Stimulated activated effector memory CD8-positive, alpha-beta T cell treated with anti-CD3 and anti-CD28 coated beads, Interleukin-12 subunit alpha, Interleukin-12 subunit beta, amount 100 ng/mL, for 72 hours (primary cell): ENCODE measurements at regions not wholly inside any gene's neighbourhood (a gene's known extent, or its start where the extent isn't known, plus 50 kb on each side); places are given as distances from the start of the nearest gene placed in this dataset.
"Not testable (repeated sequence)": the region's sequence is repeated elsewhere in the genome, so short reads cannot be mapped to it uniquely, and the experiment has no call there.

Experiments used
- ATAC-seq: fragments of 150-1000 bp; cut with Tn5 transposase; 2 replicates; pipeline ENCODE4 v1.10.0; 2021
- DNase-seq, 2 donors: peaks; one replicate each; pipeline ENCODE4 v3.0.0; 2021 to 2022; ENCODE audit warnings: low spot score in 2 of 2
- H3K27ac Mint-ChIP-seq: one replicate; pipeline ENCODE4 v1.8.0; 2022; ENCODE audit warnings: mild to moderate bottlenecking, mixed read lengths
- H3K36me3 Mint-ChIP-seq: one replicate; pipeline ENCODE4 v1.8.0; 2022; ENCODE audit warnings: mild to moderate bottlenecking, mixed read lengths
- H3K4me1 Mint-ChIP-seq: one replicate; pipeline ENCODE4 v1.8.0; 2022; ENCODE audit warnings: mixed read lengths
- H3K4me3 Mint-ChIP-seq: one replicate; pipeline ENCODE4 v1.8.0; 2022; ENCODE audit warnings: mild to moderate bottlenecking, mixed read lengths
- H3K9me3 Mint-ChIP-seq: one replicate; pipeline ENCODE4 v1.8.0; 2022; ENCODE audit warnings: mixed read lengths

DNA sequence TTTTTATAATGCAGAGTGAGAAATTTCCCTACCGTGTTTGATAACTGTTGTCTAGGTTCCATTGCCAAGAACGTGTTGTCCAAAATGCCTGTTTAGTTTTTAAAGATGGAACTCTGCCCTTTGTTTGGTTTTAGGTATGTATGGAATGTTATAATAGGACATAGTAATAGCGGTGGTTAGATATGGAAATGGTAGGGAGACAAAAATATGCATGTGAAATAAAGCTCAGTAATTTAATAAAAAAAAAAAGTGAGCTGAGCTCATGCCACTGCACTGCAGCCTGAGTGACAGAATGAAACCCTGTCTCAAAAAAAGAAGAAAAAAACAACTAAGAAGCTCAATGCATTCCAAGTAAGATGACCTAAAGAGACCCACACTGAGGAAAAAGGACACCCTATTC is 72.9 kb downstream of the ZNF783 start:
- Mint-ChIP-seq H3K36me3 (no peaks in the 10 kb centered on the region), H3K9me3 (peaks cover 3% of the 10 kb centered on the region), H3K4me1 (no peaks in the 10 kb centered on the region), H3K4me3 (no peak overlapping the region), H3K27ac (no peak overlapping the region)
- DNase-seq = no peak
- no peak for ATAC-seq

DNA sequence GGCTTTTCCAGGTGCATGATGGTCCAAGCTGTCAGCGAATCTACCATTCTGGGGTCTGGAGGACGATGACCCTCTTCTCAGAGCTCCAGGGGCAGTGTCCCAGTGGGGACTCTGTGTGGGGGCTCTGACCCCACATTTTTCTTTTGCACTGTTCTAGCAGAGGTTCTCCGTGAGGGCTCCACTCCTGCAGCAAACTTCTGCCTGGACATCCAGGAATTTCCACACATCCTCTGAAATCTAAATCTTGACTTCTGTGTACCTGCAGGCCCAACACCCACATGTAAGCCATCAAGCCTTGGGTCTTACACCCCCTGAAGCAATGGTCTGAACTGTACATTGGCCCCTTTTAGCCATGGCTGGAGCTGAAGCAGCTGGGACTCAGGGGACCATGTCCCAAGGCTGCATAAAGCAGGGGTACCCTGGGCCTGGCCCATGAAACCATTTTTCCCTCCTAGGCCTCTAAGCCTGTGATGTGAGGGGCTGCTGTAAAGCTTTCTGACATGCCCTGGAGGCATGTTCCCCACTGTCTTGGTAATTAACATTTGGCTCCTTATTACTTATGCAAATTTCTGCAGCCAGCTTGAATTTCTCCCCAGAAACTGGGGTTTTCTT is 86.9 kb downstream of the ZNF783 start:
- peaks cover 9% of the 10 kb centered on the region for H3K9me3 Mint-ChIP-seq
- DNase-seq = no peak
- no peaks in the 10 kb centered on the region for H3K36me3 Mint-ChIP-seq
- H3K4me3 Mint-ChIP-seq = no peak overlapping the region
- no peaks in the 10 kb centered on the region for H3K4me1 Mint-ChIP-seq
- no peak overlapping the region for H3K27ac Mint-ChIP-seq
- no peak for ATAC-seq

DNA sequence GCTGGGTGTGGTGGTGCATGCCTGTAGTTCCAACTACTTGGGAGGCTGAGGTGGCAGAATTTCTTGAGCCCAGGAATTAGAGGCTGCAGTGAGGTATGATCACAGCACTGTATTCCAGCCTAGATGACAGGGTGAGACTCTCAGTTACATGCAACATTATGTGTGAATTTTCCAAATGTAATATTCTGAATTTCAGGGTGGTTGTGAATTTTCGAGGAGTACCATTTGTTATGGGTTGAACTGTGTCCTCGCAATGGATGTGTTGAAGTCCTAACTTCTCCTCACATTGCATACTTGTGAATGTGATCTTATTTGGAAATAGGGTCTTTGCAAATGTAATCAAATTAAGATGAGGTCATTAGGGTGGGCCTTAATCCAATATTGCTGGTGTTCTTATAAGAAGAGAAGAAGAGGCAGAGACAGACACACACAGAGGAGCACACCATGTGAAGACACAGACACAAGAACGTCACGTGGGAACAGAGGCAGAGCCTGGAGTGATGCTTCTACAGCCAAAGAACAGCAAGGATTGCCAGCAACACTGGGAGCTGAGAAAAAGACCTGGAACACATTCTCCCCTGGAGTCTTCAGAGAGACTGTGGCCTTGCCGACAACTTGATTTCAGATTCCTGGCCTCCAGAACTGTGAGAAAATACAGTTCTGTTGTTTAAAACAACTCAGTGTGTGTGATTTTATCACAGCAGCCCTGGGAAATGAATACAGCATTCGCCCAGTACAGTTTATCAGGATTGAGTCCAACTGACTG is 91.9 kb downstream of the ZNF783 start:
- Mint-ChIP-seq H3K9me3 (peaks cover 3% of the 10 kb centered on the region), H3K27ac (no peak overlapping the region), H3K4me1 (no peaks in the 10 kb centered on the region), H3K4me3 (no peak overlapping the region), H3K36me3 (no peaks in the 10 kb centered on the region)
- DNase-seq (no peak), ATAC-seq (no peak)

DNA sequence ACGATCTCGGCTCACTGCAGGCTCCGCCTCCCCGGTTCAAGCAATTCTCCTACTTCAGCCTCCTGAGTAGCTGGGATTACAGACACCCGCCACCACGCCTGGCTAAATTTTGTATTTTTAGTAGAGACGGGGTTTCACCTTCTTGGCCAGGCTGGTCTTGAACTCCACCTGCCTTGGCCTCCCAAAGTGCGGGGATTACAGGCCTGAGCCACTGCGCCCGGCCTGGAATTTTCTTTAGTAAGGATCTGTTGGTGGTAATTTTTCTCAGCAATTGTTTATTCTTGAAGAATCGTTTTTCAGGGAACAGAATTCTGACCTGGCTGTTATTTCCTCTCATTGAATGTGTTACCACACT is 93.0 kb downstream of the ZNF783 start:
- H3K4me3 Mint-ChIP-seq, H3K4me1 Mint-ChIP-seq, H3K36me3 Mint-ChIP-seq, H3K27ac Mint-ChIP-seq, H3K9me3 Mint-ChIP-seq, DNase-seq, ATAC-seq: not testable (repeated sequence)

DNA sequence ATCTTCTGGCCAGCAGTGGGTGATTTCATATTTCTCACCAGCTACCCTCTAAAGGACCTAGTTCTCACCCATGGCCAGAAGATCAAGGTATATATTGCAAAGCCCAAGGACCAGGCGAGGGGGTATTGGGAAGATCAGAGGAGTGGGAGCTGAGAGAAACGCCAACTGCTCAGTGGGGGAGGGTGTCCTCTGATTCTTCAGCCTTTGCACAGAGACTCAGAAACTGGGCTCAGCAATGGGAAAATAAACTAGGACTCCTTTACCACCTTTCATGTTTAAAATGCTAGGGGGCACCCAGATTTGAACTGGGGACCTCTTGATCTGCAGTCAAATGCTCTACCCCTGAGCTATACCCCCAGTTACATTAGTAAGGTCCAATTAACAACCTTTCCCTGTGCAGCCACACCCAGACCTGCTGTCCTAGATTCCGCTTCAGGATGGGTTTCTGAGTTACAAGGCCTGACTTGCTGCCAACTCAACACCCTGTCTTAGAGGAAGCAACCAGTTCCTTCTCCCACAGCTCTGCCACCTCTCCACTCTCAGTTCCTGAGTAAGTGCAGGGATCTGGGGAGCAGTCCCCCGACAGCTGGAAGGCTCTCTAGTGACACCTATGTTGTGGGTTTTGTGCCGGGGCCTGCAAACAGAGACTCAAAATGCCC is 93.5 kb downstream of the ZNF783 start:
- no peak overlapping the region for H3K27ac Mint-ChIP-seq
- ATAC-seq (no peak), DNase-seq (no peak)
- H3K9me3 Mint-ChIP-seq = no peaks in the 10 kb centered on the region
- H3K4me1 Mint-ChIP-seq = no peaks in the 10 kb centered on the region
- H3K36me3 Mint-ChIP-seq = no peaks in the 10 kb centered on the region
- no peak overlapping the region for H3K4me3 Mint-ChIP-seq

DNA sequence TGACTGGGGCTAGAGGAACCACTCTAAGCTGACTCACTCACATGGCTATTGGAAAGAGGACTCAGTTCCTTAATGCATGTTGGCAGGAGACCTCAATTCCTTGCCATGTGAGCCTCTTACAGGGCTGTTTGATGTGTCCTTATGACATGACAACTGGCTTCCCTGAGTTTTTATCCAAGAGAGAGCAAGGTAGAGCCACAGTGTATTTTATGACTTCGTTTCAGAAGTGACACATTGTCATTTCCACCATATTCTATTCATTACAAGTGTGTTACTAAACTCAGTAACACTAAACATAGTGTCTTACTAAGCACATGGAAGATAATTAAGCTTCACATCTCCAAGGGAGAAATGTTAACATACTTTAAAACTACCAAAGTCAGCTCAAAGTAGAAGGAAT is 98.2 kb downstream of the ZNF777 start:
- ATAC-seq = peak; percentile 76
- no peak overlapping the region for H3K4me3 Mint-ChIP-seq
- no peaks in the 10 kb centered on the region for H3K36me3 Mint-ChIP-seq
- peaks cover 7% of the 10 kb centered on the region for H3K9me3 Mint-ChIP-seq
- H3K27ac Mint-ChIP-seq = no peak overlapping the region
- no peaks in the 10 kb centered on the region for H3K4me1 Mint-ChIP-seq
- DNase-seq = no peak

DNA sequence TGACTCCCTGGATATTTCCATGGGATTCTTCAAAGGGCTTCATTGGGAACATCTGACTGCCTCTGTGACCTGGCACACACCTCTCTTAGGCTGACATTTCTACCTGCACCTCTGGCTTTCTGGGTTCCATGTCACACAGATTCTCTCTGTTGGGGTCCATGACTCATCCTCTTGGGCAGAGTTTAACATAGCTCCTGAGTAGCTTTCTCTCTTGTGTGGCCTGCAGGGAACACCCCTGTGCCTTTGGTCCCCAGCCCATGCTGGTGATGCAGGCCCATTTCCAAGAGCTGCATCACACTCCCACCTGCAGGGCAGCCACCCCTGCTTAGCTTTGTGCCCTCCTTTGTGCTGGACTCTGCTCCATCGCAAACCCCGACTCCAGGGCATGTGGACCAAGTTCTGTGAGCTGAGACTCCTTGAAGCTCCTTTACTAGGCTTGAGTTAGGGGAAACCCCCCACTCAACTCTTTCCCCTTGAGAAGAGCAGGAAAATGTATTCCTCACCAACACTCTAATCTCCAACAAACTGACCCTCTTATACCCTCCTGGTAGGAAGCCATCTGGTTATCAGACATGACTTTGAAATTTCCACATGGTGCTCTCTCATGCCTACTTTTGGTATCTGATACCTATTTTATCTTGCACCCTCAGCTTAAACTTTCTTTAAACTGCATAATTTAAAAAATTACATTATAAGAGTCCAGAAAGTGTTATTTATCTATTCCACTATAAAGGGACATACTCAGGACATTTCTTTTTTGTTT is 93.3 kb downstream of the ZNF777 start:
- Mint-ChIP-seq H3K4me1 (no peaks in the 10 kb centered on the region), H3K27ac (no peak overlapping the region), H3K4me3 (no peak overlapping the region), H3K9me3 (peaks cover 11% of the 10 kb centered on the region), H3K36me3 (no peaks in the 10 kb centered on the region)
- DNase-seq = no peak
- peak; percentile 34 for ATAC-seq

DNA sequence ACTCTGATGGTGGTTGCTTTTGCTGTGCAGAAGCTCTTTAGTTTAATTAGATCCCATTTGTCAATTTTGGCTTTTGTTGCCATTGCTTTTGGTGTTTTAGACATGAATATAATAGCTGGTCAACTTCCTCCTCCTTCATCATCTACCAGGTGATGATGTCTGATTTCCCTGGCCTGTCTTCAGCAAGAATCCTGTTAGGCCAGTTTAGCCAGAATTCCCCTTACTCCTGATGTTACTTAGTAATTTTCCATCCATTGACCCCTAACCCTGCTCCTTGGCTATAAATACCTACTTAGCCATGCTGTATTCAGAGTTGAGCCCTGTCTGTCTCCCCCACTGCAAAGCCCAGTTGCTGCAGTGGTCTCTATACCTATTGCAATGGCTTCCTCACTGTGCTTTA is 91.4 kb downstream of the ZNF777 start:
- no peaks in the 10 kb centered on the region for H3K4me1 Mint-ChIP-seq
- H3K36me3 Mint-ChIP-seq = no peaks in the 10 kb centered on the region
- H3K4me3 Mint-ChIP-seq = no peak overlapping the region
- no peak for DNase-seq
- ATAC-seq = no peak
- no peak overlapping the region for H3K27ac Mint-ChIP-seq
- peaks cover 11% of the 10 kb centered on the region for H3K9me3 Mint-ChIP-seq

DNA sequence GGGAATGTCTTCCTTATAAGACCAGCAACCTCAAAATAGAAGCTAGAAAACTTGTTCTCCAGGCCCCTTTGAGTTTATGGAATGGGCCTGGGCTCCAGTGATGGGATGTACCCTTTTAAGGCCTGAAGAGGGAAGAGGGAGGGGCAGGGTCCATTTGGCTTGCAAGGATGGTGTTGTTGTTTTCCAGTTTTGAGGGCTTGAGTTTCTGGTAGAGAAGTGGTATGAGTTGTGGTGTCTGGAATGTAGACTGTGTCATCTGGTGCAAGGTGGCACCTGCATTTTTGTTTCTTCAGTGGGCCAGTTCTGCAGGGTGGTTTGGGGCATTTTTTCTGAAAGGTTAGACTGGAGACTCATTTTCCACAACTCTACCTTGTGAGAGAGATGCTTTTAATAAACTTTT is 90.1 kb downstream of the ZNF777 start:
- Mint-ChIP-seq H3K36me3 (no peaks in the 10 kb centered on the region), H3K27ac (no peak overlapping the region), H3K4me1 (no peaks in the 10 kb centered on the region), H3K9me3 (peaks cover 8% of the 10 kb centered on the region), H3K4me3 (no peak overlapping the region)
- DNase-seq (no peak), ATAC-seq (no peak)

DNA sequence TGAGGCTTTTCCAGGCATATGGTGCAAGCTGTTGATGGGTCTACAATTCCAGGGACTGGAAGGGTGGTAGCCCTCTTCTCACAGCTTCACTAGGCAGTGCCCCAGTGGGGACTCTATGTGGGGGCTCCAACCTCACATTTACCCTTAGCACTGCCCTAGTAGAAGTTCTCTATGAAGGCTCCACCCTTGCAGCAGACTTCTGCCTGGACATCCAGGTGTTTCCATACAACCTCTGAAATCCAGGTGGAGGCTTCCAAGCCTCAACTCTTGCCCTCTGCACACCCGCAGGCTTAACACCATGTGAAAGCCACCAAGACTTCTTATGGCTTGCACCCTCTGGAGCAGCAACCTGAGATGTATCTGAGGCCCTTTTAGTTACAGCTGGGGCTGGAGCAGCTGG is 87.8 kb downstream of the ZNF777 start:
- Mint-ChIP-seq H3K4me1 (no peaks in the 10 kb centered on the region), H3K9me3 (peaks cover 8% of the 10 kb centered on the region), H3K36me3 (no peaks in the 10 kb centered on the region), H3K27ac (no peak overlapping the region), H3K4me3 (no peak overlapping the region)
- ATAC-seq (no peak), DNase-seq (no peak)

DNA sequence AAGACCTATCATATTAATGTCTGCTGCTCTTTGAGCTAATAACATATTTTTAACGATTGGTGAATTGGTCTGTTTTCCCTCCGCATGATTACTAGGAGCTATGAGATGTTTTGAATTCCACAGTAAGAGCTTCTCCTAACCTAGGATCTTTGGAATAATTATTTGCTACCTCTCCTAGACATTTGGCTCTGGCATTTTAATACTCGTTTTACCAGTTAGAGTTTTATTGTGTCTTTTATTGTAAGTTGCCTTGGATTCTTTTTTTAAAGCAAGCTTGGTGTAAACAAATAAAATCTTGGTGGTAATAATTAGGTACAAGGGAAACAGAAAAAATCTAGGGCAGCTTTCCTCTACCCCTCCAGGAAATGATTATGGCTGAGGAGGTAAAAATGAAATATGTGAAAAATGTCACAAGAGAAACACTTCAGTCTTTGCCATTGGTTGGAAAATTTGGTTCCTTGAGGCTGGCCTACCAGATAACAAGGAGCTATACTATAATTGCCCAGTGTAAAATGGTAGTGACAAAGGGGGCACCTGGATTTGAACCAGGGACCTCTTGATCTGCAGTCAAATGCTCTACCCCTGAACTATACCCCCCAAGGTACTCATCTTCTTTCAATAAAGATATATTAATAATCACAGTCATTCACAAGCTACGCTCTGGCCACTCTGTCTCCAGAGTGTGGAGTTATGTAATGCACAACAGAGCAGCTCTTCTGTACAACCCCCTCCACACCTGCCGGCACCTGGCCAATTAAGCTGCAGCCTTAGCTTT is 85.4 kb downstream of the ZNF777 start:
- no peak for DNase-seq
- no peaks in the 10 kb centered on the region for H3K36me3 Mint-ChIP-seq
- no peak overlapping the region for H3K4me3 Mint-ChIP-seq
- H3K27ac Mint-ChIP-seq = no peak overlapping the region
- ATAC-seq = no peak
- peaks cover 16% of the 10 kb centered on the region for H3K9me3 Mint-ChIP-seq
- no peaks in the 10 kb centered on the region for H3K4me1 Mint-ChIP-seq

DNA sequence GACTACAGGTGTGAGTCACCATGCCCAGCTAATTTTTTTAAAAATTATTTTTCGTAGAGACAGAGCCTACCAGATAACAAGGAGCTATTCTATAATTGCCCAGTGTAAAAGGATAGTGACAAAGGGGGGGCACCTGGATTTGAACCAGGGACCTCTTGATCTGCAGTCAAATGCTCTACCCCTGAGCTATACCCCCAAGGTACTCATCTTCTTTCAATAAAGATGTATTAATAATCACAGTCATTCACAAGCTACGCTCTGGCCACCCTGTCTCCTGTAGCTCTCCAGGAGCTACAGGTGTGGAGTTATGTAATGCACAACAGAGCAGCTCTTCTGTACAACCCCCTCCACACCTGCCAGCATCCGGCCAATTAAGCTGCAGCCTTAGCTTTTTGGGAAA is 83.5 kb downstream of the ZNF777 start:
- Mint-ChIP-seq H3K36me3 (no peaks in the 10 kb centered on the region), H3K4me3 (no peak overlapping the region), H3K4me1 (no peaks in the 10 kb centered on the region), H3K9me3 (peaks cover 14% of the 10 kb centered on the region), H3K27ac (no peak overlapping the region)
- ATAC-seq (no peak), DNase-seq (no peak)

DNA sequence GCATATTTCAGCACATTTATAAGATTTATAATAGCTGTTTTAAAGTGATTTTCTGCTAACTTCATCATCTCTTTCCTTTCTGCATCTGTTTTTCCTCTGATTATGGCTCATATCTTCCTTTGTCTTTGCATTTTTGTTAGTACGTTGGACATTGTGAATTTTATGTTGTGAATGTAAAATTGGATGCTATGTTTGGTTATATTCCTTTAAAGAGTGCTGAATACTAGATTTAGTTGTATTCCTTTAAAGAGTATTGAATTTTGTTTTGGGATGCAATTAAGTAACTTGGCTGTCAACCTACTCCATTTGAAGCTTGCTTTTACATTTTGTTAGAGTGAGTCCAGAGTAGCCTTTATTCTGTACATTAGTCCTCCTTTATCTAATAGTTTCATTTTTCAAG is 81.2 kb downstream of the ZNF777 start:
- Mint-ChIP-seq H3K9me3 (peaks cover 10% of the 10 kb centered on the region), H3K36me3 (no peaks in the 10 kb centered on the region), H3K4me1 (no peaks in the 10 kb centered on the region), H3K4me3 (no peak overlapping the region), H3K27ac (no peak overlapping the region)
- ATAC-seq = no peak
- DNase-seq = no peak

DNA sequence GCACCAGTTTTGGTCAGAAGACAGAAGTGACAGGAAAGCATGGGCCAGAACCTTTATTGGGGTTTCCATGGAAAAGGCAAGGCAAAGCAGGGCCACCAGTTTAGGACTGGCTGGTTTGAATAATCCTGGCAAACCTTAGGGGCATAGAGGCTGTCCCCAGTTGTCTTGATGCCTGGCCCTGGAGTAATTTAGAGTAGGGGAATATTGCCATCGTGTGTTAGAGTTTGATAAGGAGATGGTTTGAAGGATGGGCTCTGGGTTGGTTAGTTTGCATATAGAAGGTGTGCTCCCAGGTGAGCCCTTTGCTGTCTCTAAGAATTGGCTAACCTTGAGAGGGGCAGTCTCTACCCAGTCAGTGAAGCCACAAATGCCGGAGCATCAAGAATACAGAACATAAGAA is 79.6 kb downstream of the ZNF777 start:
- Mint-ChIP-seq H3K36me3 (no peaks in the 10 kb centered on the region), H3K4me1 (no peaks in the 10 kb centered on the region), H3K27ac (no peak overlapping the region), H3K9me3 (peaks cover 10% of the 10 kb centered on the region), H3K4me3 (no peak overlapping the region)
- DNase-seq (no peak), ATAC-seq (peak; percentile 26)
